ENCODE measurements at regions not wholly inside any gene's neighbourhood (a gene's known extent, or its start where the extent isn't known, plus 50 kb on each side); places are given as distances from the start of the nearest gene placed in this dataset.

GRCh38 chr10:59047957-59048618, 128.4 kb upstream of the PHYHIPL start:
- TF ChIP-seq CTBP1 (IDR thresholded peaks at IDR 0.05; ENCODE audit: borderline replicate concordance) (no peak), SUZ12 (IDR thresholded peaks at IDR 0.05) (no peak), FOXM1 (IDR thresholded peaks at IDR 0.05; ENCODE audit: borderline replicate concordance) (no peak), PKNOX1 (IDR thresholded peaks at IDR 0.05) (no peak), FOXK2 (IDR thresholded peaks at IDR 0.05) (no peak), ZNF384 (IDR thresholded peaks at IDR 0.05) (no peak), ELF4 (IDR thresholded peaks at IDR 0.05) (no peak), HDGF (IDR thresholded peaks at IDR 0.05; ENCODE audit: borderline replicate concordance) (no peak), TARDBP (IDR thresholded peaks at IDR 0.05) (no peak), NFRKB (IDR thresholded peaks at IDR 0.05) (no peak), FOXA1 (IDR thresholded peaks at IDR 0.05) (no peak), ARNT (IDR thresholded peaks at IDR 0.05) (no peak), SP1 (IDR thresholded peaks at IDR 0.05) (no peak)
